ENCODE measurements at regions not wholly inside any gene's neighbourhood (a gene's known extent, or its start where the extent isn't known, plus 50 kb on each side); places are given as distances from the start of the nearest gene placed in this dataset.

GRCh38 chr10:3465406-3465891 lies 292.9 kb upstream of the PITRM1 start:
- no peak for TF ChIP-seq CTCF (IDR thresholded peaks at IDR 0.05)
- TF ChIP-seq ZFX (IDR thresholded peaks at IDR 0.05; ENCODE audit: borderline replicate concordance), result no peak

Measured in 22Rv1 (cell line).